Naive thymus-derived CD4-positive, alpha-beta T cell (primary cell): ENCODE measurements at regions not wholly inside any gene's neighbourhood (a gene's known extent, or its start where the extent isn't known, plus 50 kb on each side); places are given as distances from the start of the nearest gene placed in this dataset.

Experiments used
- ATAC-seq: fragments of 150-1000 bp; cut with Tn5 transposase; 2 replicates; pipeline ENCODE4 v1.10.0; 2021; ENCODE audit warnings: mild to moderate bottlenecking, moderate library complexity
- CTCF ChIA-PET: fragments of 350-600 bp; sonication (Branson Sonifier 250); formaldehyde crosslinking; loops from one replicate; lab custom pipeline; 2021; ENCODE audit warnings: antibody characterized with exemption; lab: Charles Lee
- POLR2A ChIA-PET: fragments of 350-600 bp; sonication (Branson Sonifier 250); formaldehyde crosslinking; loops from one replicate; lab custom pipeline; 2021; ENCODE audit warnings: antibody characterized with exemption, inconsistent platforms; lab: Charles Lee
- DNase-seq, 9 donors: peaks; one replicate each; pipeline versions ENCODE4 v3.0.0 to v3.0.0-alpha.2; 2020 to 2022; ENCODE audit warnings: mixed read lengths in 1 of 9
- H3K27ac ChIP-seq: one replicate; pipeline ENCODE4 v1.7.0; 2013; ENCODE audit warnings: mild to moderate bottlenecking, low read depth, low read length, moderate library complexity
- H3K27me3 ChIP-seq, 2 donors: one replicate each; pipeline ENCODE4 v1.7.0; 2013; ENCODE audit warnings: low read length in 2 of 2, mild to moderate bottlenecking in 2 of 2, moderate library complexity in 2 of 2; ENCODE audit not compliant: control insufficient read depth in 2 of 2, insufficient read depth in 2 of 2
- H3K36me3 ChIP-seq, 3 experiments: 1 replicate in 2 of 3; 2 replicates in 1 of 3; pipeline ENCODE4 v1.7.0; 2013; ENCODE audit warnings: low read length in 3 of 3, mild to moderate bottlenecking in 3 of 3, moderate library complexity in 1 of 3; ENCODE audit not compliant: insufficient read depth in 3 of 3, control insufficient read depth in 2 of 3
- H3K4me1 ChIP-seq, 2 donors: one replicate each; pipeline ENCODE4 v1.7.0; 2013; ENCODE audit warnings: low read length in 2 of 2, mild to moderate bottlenecking in 2 of 2, moderate library complexity in 1 of 2; ENCODE audit not compliant: control insufficient read depth in 2 of 2, insufficient read depth in 2 of 2
- H3K4me3 ChIP-seq: 2 replicates; pipeline ENCODE4 v1.7.0; 2013; ENCODE audit warnings: mild to moderate bottlenecking, low read length
- H3K9me3 ChIP-seq, 3 experiments: 1 replicate in 2 of 3; 2 replicates in 1 of 3; pipeline ENCODE4 v1.7.0; 2013; ENCODE audit warnings: low read length in 3 of 3; ENCODE audit not compliant: control insufficient read depth in 2 of 3
- H3K27ac Mint-ChIP-seq, 9 donors: one replicate each; pipeline ENCODE4 v1.8.0; 2020 to 2022; ENCODE audit warnings: mixed read lengths in 9 of 9, mild to moderate bottlenecking in 8 of 9, moderate library complexity in 5 of 9, inconsistent platforms in 2 of 9
- H3K27me3 Mint-ChIP-seq, 5 donors: one replicate each; pipeline ENCODE4 v1.8.0; 2021 to 2022; ENCODE audit warnings: mixed read lengths in 5 of 5, mild to moderate bottlenecking in 1 of 5
- H3K36me3 Mint-ChIP-seq, 5 donors: one replicate each; pipeline ENCODE4 v1.8.0; 2020 to 2022; ENCODE audit warnings: mixed read lengths in 5 of 5, mild to moderate bottlenecking in 3 of 5, inconsistent platforms in 1 of 5
- H3K4me1 Mint-ChIP-seq, 7 donors: one replicate each; pipeline ENCODE4 v1.8.0; 2020 to 2022; ENCODE audit warnings: mixed read lengths in 7 of 7, mild to moderate bottlenecking in 3 of 7, inconsistent platforms in 1 of 7
- H3K4me3 Mint-ChIP-seq, 10 donors: one replicate each; pipeline ENCODE4 v1.8.0; 2020 to 2022; ENCODE audit warnings: mild to moderate bottlenecking in 10 of 10, mixed read lengths in 10 of 10, moderate library complexity in 6 of 10, inconsistent platforms in 2 of 10
- H3K9me3 Mint-ChIP-seq, 11 donors: one replicate each; pipeline ENCODE4 v1.8.0; 2020 to 2022; ENCODE audit warnings: mixed read lengths in 11 of 11, mild to moderate bottlenecking in 4 of 11, inconsistent platforms in 1 of 11, moderate library complexity in 1 of 11
- intact Hi-C, 2 donors: fragments of 100-400 bp; cut with micrococcal nuclease; formaldehyde crosslinking; loops; one replicate each; pipeline ENCODE4 v1.15.1; 2023

- DNase-seq = no peak
- Mint-ChIP-seq H3K27me3 (no peaks in the 10 kb centered on the region), H3K36me3 (peaks cover 0 to 14% (median 0%) of the 10 kb centered on the region in 5 donors), H3K27ac (no peak overlapping the region), H3K4me3 (no peak overlapping the region), H3K9me3 (peaks cover 10 to 70% (median 32%) of the 10 kb centered on the region in 11 donors), H3K4me1 (no peaks in the 10 kb centered on the region)
- intact Hi-C loops = no loop called here
- peaks cover 0 to 28% (median 0%) of the 10 kb centered on the region in 3 experiments for H3K9me3 ChIP-seq
- no peaks in the 10 kb centered on the region for H3K4me1 ChIP-seq
- POLR2A ChIA-PET = no interaction called here
- ATAC-seq = no peak
- no peak overlapping the region for H3K27ac ChIP-seq
- no peaks in the 10 kb centered on the region for H3K36me3 ChIP-seq
- CTCF ChIA-PET = interaction anchor here (0.6 kb wide), 1 partner anchor 101 kb away, joined by 4 read pairs; no protein-coding TSS in a partner anchor
- H3K27me3 ChIP-seq = no peaks in the 10 kb centered on the region
- no peak overlapping the region for H3K4me3 ChIP-seq
These were observed 133.1 kb upstream of the ZNF91 start for GRCh38 chr19:23528376-23528775.

GRCh38 chr19:23527797-23528196 is 132.5 kb upstream of the ZNF91 start:
- Histone ChIP-seq H3K27ac (no peak overlapping the region), H3K4me1 (no peaks in the 10 kb centered on the region), H3K9me3 (peaks cover 0 to 28% (median 0%) of the 10 kb centered on the region in 3 experiments), H3K36me3 (no peaks in the 10 kb centered on the region), H3K4me3 (no peak overlapping the region), H3K27me3 (no peaks in the 10 kb centered on the region)
- H3K4me1 Mint-ChIP-seq = no peaks in the 10 kb centered on the region
- intact Hi-C loops = no loop called here
- H3K27ac Mint-ChIP-seq = no peak overlapping the region
- no peak for DNase-seq
- peaks cover 0 to 14% (median 0%) of the 10 kb centered on the region in 5 donors for H3K36me3 Mint-ChIP-seq
- ATAC-seq = no peak
- ChIA-PET CTCF (interaction anchor here (0.6 kb wide), 1 partner anchor 101 kb away, joined by 4 read pairs; no protein-coding TSS in a partner anchor), POLR2A (no interaction called here)
- H3K9me3 Mint-ChIP-seq = peaks cover 10 to 71% (median 32%) of the 10 kb centered on the region in 11 donors
- H3K27me3 Mint-ChIP-seq = no peaks in the 10 kb centered on the region
- H3K4me3 Mint-ChIP-seq = no peak overlapping the region

DNA sequence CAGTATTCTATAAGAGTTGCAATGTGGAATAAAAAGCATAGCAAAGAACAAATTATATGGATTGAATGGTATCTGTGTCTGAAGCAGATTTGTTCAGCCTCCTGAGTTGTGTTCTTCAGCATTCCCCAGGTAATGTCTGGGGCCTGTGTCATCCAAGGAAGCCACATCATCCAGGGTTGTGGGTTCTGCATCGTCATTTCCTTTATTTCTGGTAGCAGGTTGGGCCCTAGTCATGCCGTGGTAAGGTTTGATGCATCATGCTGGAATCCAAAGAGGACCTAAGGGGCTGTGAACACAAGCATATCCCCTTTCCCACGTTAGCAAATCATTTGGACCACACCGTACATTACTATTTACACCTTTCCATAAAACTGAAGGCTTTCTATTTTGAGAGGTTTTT is 131.0 kb upstream of the ZNF91 start:
- DNase-seq (no peak), ATAC-seq (no peak)
- peaks cover 0 to 11% (median 0%) of the 10 kb centered on the region in 5 donors for H3K36me3 Mint-ChIP-seq
- H3K9me3 ChIP-seq = peaks cover 0 to 18% (median 0%) of the 10 kb centered on the region in 3 experiments
- no peaks in the 10 kb centered on the region for H3K4me1 Mint-ChIP-seq
- no peaks in the 10 kb centered on the region for H3K4me1 ChIP-seq
- no peak overlapping the region for H3K27ac Mint-ChIP-seq
- H3K36me3 ChIP-seq = no peaks in the 10 kb centered on the region
- H3K27me3 ChIP-seq = no peaks in the 10 kb centered on the region
- H3K4me3 ChIP-seq = no peak overlapping the region
- H3K27me3 Mint-ChIP-seq = no peaks in the 10 kb centered on the region
- intact Hi-C loops = no loop called here
- H3K27ac ChIP-seq = no peak overlapping the region
- H3K9me3 Mint-ChIP-seq = peaks cover 9 to 64% (median 35%) of the 10 kb centered on the region in 11 donors
- ChIA-PET CTCF (no interaction called here), POLR2A (no interaction called here)
- H3K4me3 Mint-ChIP-seq = no peak overlapping the region

GRCh38 chr19:23525276-23525852 is 130.1 kb upstream of the ZNF91 start:
- no peaks in the 10 kb centered on the region for H3K27me3 ChIP-seq
- H3K27ac Mint-ChIP-seq = no peak overlapping the region
- no peak overlapping the region for H3K27ac ChIP-seq
- H3K9me3 ChIP-seq = peaks cover 0 to 17% (median 0%) of the 10 kb centered on the region in 3 experiments
- no peaks in the 10 kb centered on the region for H3K4me1 Mint-ChIP-seq
- H3K36me3 ChIP-seq = no peaks in the 10 kb centered on the region
- H3K4me3 ChIP-seq = no peak overlapping the region
- H3K4me3 Mint-ChIP-seq = no peak overlapping the region
- H3K27me3 Mint-ChIP-seq = no peaks in the 10 kb centered on the region
- intact Hi-C loops = no loop called here
- no peaks in the 10 kb centered on the region for H3K4me1 ChIP-seq
- peaks cover 0 to 7% (median 0%) of the 10 kb centered on the region in 5 donors for H3K36me3 Mint-ChIP-seq
- ChIA-PET POLR2A (no interaction called here), CTCF (no interaction called here)
- no peak for DNase-seq
- no peak for ATAC-seq
- H3K9me3 Mint-ChIP-seq = peaks cover 10 to 57% (median 31%) of the 10 kb centered on the region in 11 donors

DNA sequence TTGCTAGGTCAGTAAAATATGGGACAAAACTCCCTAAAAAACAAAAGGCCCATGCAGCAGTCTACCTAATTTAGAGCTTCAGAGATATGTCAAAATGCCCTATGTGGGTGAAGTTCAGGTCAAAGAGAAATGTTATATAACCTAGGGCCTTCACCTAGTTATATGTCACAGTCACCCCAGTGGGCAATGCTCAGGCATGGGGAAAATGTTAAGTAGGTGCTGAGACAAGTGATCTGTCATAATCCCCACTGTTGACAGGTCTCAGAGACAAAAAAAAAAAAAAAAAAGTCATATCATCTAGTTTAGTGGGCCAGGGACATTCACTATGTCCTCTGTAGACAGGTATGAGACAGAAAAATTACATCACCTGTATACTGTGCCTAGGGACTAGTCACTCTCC is 128.6 kb upstream of the ZNF91 start:
- H3K36me3 ChIP-seq = no peaks in the 10 kb centered on the region
- H3K9me3 ChIP-seq = peaks cover 0 to 13% (median 0%) of the 10 kb centered on the region in 3 experiments
- intact Hi-C loops = no loop called here
- no peak for ATAC-seq
- H3K27me3 Mint-ChIP-seq = peaks cover 0 to 3% (median 0%) of the 10 kb centered on the region in 5 donors
- no peak overlapping the region for H3K4me3 Mint-ChIP-seq
- POLR2A ChIA-PET = no interaction called here
- CTCF ChIA-PET = no interaction called here
- H3K4me1 Mint-ChIP-seq = no peaks in the 10 kb centered on the region
- H3K36me3 Mint-ChIP-seq = peaks cover 0 to 7% (median 0%) of the 10 kb centered on the region in 5 donors
- no peak overlapping the region for H3K4me3 ChIP-seq
- H3K27ac Mint-ChIP-seq = no peak overlapping the region
- H3K27me3 ChIP-seq = no peaks in the 10 kb centered on the region
- peaks cover 10 to 52% (median 21%) of the 10 kb centered on the region in 11 donors for H3K9me3 Mint-ChIP-seq
- no peak for DNase-seq
- no peak overlapping the region for H3K27ac ChIP-seq
- H3K4me1 ChIP-seq = no peaks in the 10 kb centered on the region

DNA sequence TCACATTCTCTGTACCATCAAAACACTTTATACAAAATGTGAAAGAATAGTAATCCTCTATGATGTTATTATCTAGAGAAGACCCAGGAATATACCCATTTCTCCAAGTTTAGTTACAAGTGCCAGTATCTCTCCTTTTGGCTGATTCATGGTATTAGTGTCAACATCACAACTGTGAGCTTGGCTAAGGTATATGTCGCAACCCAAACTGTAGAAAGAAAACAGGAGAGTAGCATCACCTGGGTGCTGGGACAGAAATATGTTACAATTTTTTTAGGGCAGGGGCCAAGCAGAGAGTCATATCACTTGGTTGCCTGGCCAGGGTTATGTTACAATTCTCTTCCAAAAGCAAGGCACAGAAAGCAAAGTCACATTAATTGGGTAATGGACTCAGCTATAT is 127.2 kb upstream of the ZNF91 start:
- no peak overlapping the region for H3K27ac ChIP-seq
- no peaks in the 10 kb centered on the region for H3K36me3 ChIP-seq
- Mint-ChIP-seq H3K36me3 (peaks cover 0 to 3% (median 0%) of the 10 kb centered on the region in 5 donors), H3K4me3 (no peak overlapping the region), H3K27me3 (peaks cover 0 to 7% (median 0%) of the 10 kb centered on the region in 5 donors), H3K9me3 (peaks cover 4 to 53% (median 17%) of the 10 kb centered on the region in 11 donors), H3K27ac (no peak overlapping the region), H3K4me1 (no peaks in the 10 kb centered on the region)
- no peaks in the 10 kb centered on the region for H3K4me1 ChIP-seq
- intact Hi-C loops = no loop called here
- POLR2A ChIA-PET = no interaction called here
- DNase-seq = no peak
- no peaks in the 10 kb centered on the region for H3K27me3 ChIP-seq
- CTCF ChIA-PET = no interaction called here
- H3K4me3 ChIP-seq = no peak overlapping the region
- peaks cover 0 to 4% (median 0%) of the 10 kb centered on the region in 3 experiments for H3K9me3 ChIP-seq
- no peak for ATAC-seq

DNA sequence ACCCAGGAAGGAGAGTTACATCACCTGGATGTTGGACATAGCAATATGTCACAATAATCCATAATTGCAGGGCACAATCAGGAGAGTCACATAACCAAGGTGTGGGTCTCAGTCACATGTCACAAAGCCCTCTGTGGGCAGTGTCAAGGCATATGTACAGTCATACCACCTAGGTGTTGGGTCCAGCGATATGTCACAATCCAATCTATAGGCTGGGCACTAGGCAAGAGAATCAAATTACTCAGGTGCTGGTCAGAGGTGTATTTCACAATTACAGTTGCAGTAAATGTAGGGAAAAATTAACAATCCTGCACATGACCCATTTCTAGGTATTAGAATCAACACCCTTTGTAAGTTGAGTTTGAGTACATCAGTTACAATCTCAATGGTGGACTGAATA is 126.2 kb upstream of the ZNF91 start:
- H3K4me1 ChIP-seq = no peaks in the 10 kb centered on the region
- no peak overlapping the region for H3K4me3 ChIP-seq
- peaks cover 0 to 4% (median 0%) of the 10 kb centered on the region in 3 experiments for H3K9me3 ChIP-seq
- Mint-ChIP-seq H3K36me3 (peaks cover 0 to 3% (median 0%) of the 10 kb centered on the region in 5 donors), H3K27ac (no peak overlapping the region), H3K4me3 (no peak overlapping the region), H3K9me3 (peaks cover 4 to 57% (median 17%) of the 10 kb centered on the region in 11 donors), H3K4me1 (no peaks in the 10 kb centered on the region), H3K27me3 (peaks cover 0 to 7% (median 0%) of the 10 kb centered on the region in 5 donors)
- DNase-seq (no peak), ATAC-seq (no peak)
- H3K27me3 ChIP-seq = no peaks in the 10 kb centered on the region
- no peak overlapping the region for H3K27ac ChIP-seq
- no peaks in the 10 kb centered on the region for H3K36me3 ChIP-seq
- ChIA-PET POLR2A (no interaction called here), CTCF (no interaction called here)
- intact Hi-C loops = no loop called here
